Erythroblast (primary cell): ENCODE measurements at regions not wholly inside any gene's neighbourhood (a gene's known extent, or its start where the extent isn't known, plus 50 kb on each side); places are given as distances from the start of the nearest gene placed in this dataset.
A peak's percentile ranks its signal among the peaks of the same experiment; 100 is the strongest.

Source experiments
- DNase-seq, 2 experiments: peaks; one replicate each; lab custom pipeline; 2025; lab: John Stamatoyannopoulos, UW
- GATA1 ChIP-seq: IDR thresholded peaks from 2 replicates; pipeline ENCODE4 v1.6.1; 2011; ENCODE audit warnings: low read depth, mild to moderate bottlenecking, control low read depth, low read length, moderate library complexity
- POLR2A ChIP-seq: IDR thresholded peaks from 2 replicates; pipeline ENCODE4 v1.6.1; 2011; ENCODE audit warnings: mild to moderate bottlenecking, low read length

DNA sequence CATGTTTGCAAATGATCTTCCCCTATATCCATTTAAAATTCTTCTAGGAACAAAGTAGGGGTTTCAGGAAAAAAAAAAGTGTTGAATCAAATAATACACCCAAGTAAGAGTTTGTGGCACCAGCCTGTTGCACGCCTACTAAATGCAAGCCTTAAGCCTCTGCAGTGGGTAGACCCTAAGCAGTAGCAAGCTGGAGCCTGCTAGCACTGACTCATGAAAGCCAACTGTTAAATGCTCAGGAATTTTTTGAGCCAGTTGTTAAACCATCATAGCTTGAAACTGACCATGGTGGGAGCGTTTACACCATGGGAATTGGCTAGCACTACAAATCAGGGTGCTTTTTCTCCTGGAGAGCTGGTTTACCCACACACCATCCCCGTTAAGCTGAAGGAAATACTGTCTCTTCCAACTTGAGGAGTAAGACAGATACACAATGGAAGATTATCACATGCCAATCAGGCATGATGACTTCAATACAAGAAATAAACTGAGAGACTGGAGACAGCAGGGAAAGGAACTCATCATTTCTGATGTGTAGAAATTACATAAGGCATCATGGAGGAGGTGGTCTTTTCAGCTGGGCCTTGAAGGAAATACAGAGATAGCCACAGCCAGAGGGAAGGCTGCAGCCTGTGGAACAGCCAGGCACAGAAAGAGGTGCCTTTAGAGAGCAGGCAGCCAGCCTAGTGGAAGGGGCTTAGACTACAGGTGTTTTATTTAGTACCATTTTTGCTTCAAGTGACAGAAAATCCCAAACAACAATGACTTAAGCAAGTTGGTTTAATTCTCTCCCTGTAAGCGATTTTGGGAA, 110.8 kb downstream of the SNX5 start:
- DNase-seq = no peak
- TF ChIP-seq POLR2A (no peak), GATA1 (no peak)

- TF ChIP-seq POLR2A (no peak), GATA1 (no peak)
- no peak for DNase-seq
Measured at GRCh38 chr20:17856837-17857605, 111.6 kb downstream of the SNX5 start.

DNA sequence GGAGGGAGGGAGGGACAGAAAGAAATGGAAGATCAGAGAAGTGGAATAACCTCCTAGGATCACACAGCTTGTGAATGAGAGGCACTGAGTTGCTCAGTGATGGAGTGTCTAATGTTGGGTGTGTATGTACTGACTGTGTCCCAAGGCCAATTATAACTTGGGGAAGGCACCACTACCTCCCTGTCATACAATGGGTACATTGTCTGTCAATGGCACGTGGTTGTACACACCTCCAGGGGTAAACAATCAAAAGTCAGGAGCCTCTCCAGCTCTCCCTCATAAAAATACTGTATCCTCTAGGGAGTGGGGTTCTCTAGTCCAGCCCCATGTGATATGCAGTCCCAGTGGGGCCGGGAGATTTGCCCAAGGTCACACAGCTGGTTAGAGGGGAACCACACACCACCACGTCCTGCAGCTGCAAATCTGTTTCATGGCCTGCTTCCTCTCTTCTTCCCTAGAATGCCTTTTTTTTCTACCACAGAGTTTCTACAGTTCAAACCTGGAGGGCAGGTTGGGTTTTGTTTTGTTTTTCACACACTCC, 112.5 kb downstream of the SNX5 start:
- TF ChIP-seq POLR2A (no peak), GATA1 (no peak)
- DNase-seq = no peak

DNA sequence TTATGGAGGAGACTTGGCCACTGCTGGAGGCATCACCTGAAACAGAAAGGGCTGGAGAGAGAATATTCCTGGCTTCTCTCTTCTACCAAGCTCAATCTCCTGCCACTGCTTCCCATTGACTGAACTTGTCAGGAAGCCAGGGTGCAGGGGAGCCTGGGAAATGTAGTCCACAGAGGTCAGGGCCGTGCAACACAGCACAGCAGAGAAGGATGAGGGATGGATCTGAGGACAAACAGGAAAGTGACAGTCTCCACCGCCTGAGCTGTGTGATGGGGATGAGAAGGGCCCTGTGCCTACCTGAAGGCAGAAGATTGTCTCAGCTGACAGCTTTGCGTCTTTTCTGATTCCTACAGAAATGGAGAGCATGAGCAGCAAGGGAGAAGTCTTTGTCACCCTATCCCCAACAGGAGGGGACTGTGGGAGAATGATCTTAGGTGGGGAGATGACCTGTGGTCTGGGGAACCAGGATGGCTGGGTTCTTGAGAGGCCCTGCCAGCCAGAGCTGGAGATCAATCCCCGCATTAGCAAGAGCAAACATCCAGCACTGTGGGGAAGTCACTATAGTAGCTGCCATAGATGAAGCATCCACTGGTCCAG, 114.2 kb downstream of the SNX5 start:
- TF ChIP-seq POLR2A = no peak
- no peak for TF ChIP-seq GATA1
- peak in 1 of 2 experiments; percentile 3 for DNase-seq

GRCh38 chr20:17852323-17852722, 116.3 kb downstream of the SNX5 start:
- no peak for TF ChIP-seq POLR2A
- no peak for TF ChIP-seq GATA1
- peak; percentile 25 to 71 for DNase-seq

DNA sequence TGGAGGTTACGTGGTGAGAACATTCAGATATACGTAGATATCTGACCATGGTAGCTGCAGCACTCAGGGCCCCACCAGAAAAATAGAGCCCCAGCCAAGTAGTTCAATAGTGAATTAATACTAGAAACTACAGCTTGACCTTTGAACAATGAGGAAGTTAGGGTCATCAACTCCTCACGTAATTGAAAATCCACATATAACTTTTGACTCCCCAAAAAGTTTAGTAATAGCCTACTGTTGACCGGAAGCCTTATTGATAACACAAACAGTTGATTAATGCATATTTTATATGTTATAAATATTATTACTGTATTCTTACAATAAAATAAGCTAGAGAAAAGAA, 117.9 kb downstream of the SNX5 start:
- no peak for DNase-seq
- TF ChIP-seq POLR2A (no peak), GATA1 (no peak)

DNA sequence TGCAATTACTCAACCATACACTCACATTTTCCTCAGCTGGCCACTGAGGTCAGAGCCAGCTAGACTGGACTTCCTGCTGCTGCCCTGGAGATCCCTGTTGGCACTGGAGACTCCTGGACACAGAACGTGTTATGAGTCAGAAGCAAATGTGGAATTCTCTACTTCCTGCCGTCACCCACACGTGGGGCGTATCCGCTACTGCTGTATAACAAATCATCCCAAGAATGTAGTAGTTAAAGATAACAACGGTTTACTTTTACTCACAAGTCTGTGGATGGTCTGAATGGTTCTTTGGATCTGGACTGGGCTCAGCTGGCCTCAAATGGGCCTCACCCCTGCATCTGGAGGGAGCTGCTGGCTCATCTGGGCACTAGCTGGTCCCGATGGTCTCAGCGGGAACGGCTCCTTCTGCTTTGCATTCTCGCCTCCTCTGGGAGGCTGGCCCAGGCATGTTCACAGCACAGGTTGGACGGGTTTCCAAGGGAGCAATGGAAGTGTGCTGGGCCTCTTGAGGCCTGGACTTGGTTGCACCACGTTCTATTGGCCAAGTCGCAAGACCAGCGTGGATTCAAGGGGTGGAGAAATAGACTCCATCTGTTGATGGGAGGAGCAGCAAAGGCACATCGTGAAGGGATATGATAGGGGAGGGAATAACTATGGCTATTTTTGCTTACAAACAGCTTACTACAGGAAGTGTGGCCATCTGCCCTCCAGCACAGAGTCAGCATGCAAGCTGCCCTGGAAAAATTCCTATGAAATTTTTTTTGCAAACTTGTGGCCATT, 118.5 kb downstream of the SNX5 start:
- no peak for TF ChIP-seq POLR2A
- TF ChIP-seq GATA1 = no peak

GRCh38 chr20:17849138-17849900, 119.3 kb downstream of the SNX5 start:
- no peak for TF ChIP-seq GATA1
- no peak for TF ChIP-seq POLR2A
- DNase-seq = no peak

More for the DNA sequence above, 118.5 kb downstream of the SNX5 start:
- DNase-seq = no peak

DNA sequence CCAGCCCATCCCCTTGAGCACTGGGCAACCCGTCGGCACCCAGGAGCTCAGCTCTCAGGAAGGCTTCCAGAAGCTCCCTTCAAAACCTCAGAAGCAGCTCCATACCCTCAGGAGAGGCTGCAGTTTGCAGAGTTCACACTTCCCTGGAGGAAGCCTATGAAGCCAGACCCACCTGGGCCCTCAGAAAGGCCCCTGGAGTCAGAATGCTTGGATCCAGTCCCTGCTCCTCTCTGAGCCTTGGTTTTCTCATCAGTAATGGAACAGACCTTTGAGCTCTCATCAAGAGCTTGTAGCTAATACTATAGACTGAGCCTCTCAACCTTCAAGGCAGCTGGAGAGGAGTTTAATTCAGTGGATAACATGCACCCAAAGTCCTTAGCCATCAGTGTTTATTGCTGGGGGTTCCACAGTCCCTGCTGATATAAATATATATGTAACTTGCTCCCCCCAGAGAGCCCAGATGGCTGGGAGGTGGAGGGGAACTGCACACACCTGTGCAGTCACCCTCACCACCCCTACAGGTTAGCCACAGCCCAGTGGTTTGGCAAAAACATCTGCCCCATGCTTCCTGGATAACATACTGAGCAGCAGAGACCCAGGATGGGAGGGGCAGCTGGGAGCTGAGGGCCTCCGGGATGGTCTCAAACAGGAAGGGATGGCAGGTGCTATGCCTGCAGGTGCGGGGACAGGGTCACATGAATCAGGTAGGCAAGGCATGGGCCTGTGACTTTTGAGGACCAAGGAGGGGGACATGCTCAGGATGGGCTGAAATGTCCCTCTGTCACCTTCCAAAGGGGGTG, 120.1 kb downstream of the SNX5 start:
- TF ChIP-seq POLR2A = no peak
- TF ChIP-seq GATA1 = no peak
- DNase-seq = no peak

DNA sequence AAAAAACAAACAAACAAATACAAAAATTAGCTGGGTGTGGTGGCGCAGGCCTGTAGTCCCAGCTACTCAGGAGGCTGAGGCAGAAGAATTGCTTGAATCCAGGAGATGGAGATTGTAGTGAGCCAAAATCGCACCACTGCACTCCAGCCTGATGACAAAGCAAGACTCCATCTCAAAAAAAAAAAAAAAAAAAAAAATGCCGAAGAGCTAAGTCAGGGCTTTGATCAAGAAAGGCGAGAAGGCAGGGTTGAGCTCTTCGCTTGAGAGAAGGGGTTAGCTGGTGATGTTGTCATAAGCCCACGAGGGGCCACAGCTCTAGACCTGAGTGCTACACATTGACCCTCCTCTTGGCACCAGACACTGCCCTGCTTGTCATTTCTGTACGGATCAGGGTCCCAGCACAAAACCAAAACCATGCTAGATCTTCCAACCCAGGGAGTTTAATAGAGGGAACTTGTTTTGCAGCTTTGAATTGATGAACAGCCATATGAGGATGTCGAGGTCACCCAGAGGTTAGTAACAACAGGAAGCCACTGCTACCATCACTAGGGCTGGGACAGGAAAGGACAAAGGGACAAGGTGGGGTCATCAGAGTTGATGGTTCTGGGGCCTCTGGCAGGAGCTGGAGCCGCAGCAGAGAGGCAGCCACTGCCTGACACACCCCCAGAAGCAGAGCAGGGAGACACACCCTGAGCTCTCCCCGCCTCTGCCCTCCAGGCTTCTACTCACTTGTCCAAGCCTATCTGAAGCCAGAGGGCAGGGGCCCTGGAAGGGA, 122.7 kb downstream of the SNX5 start:
- no peak for DNase-seq
- TF ChIP-seq POLR2A = no peak
- no peak for TF ChIP-seq GATA1
